Tibial artery (tissue), 4 donors: ENCODE measurements at regions not wholly inside any gene's neighbourhood (a gene's known extent, or its start where the extent isn't known, plus 50 kb on each side); places are given as distances from the start of the nearest gene placed in this dataset.
A peak's percentile ranks its signal among the peaks of the same experiment; 100 is the strongest.

Experiments
- DNase-seq, 2 donors: peaks; one replicate each; pipeline ENCODE4 v3.0.0-alpha.2; 2019
- H3K27ac ChIP-seq, 2 donors: fragments of 200-600 bp; sonication (generic) in 1 of 2; 1 replicate in 1 of 2; 2 replicates in 1 of 2; pipeline ENCODE4 v1.5.1; 2018 to 2019; ENCODE audit warnings: mild to moderate bottlenecking in 1 of 2
- H3K27me3 ChIP-seq, 2 donors: fragments of 200-600 bp; sonication (generic) in 1 of 2; one replicate each; pipeline versions ENCODE4 v1.5.1 to v1.6.0; 2016 to 2019
- H3K36me3 ChIP-seq, 3 donors: fragments of 200-600 bp; sonication (generic) in 2 of 3; one replicate each; pipeline ENCODE4 v1.5.1; 2016 to 2019; ENCODE audit warnings: mild to moderate bottlenecking in 2 of 3
- H3K4me1 ChIP-seq, 4 donors: fragments of 200-600 bp; sonication (generic) in 2 of 4; 1 replicate in 3 of 4; 2 replicates in 1 of 4; pipeline ENCODE4 v1.5.1; 2016 to 2019
- H3K4me3 ChIP-seq, 2 donors: fragments of 200-600 bp; sonication (generic) in 1 of 2; 1 replicate in 1 of 2; 2 replicates in 1 of 2; pipeline ENCODE4 v1.5.1; 2018 to 2019; ENCODE audit warnings: mild to moderate bottlenecking in 2 of 2
- H3K9me3 ChIP-seq, 3 donors: fragments of 200-600 bp; sonication (generic) in 1 of 3; one replicate each; pipeline ENCODE4 v1.5.1; 2016 to 2019
- CTCF ChIP-seq, 2 experiments: fragments of 200-600 bp in 1 of 2; fragments of 450-650 bp in 1 of 2; IDR thresholded peaks; one replicate each; pipeline ENCODE4 v1.5.1; 2017 to 2019; ENCODE audit warnings: antibody characterized with exemption in 2 of 2, mild to moderate bottlenecking in 1 of 2, moderate library complexity in 1 of 2
- intact Hi-C: fragments of 100-400 bp; cut with DNase I; formaldehyde crosslinking; loops from one replicate; pipeline ENCODE4 v1.15.0; 2023; ENCODE audit warnings: low total_unique reads

- H3K4me3 ChIP-seq: no peak overlapping the region
- H3K4me1 ChIP-seq: no peaks in the 10 kb centered on the region
- H3K27me3 ChIP-seq: peaks cover 0 to 39% of the 10 kb centered on the region in 2 donors
- H3K9me3 ChIP-seq: peaks cover 0 to 3% (median under 1%) of the 10 kb centered on the region in 3 donors
- intact Hi-C loops: no loop called here
- H3K27ac ChIP-seq: no peak overlapping the region
- TF ChIP-seq CTCF (IDR thresholded peaks at IDR 0.05): no peak
- H3K36me3 ChIP-seq: no peaks in the 10 kb centered on the region
- DNase-seq: peak in 1 of 2 donors; percentile 48
Observed at GRCh38 chr5:179437341-179438001, 92.2 kb upstream of the ADAMTS2 start.

- peak in 1 of 2 donors; percentile 59 for DNase-seq
- Histone ChIP-seq H3K4me1 (no peaks in the 10 kb centered on the region), H3K4me3 (no peak overlapping the region), H3K9me3 (peaks cover 0 to 6% (median 3%) of the 10 kb centered on the region in 3 donors), H3K36me3 (no peaks in the 10 kb centered on the region), H3K27me3 (peaks cover 0 to 39% of the 10 kb centered on the region in 2 donors), H3K27ac (no peak overlapping the region)
- intact Hi-C loops: no loop called here
- no peak for TF ChIP-seq CTCF (IDR thresholded peaks at IDR 0.05)
Observed at GRCh38 chr5:179436321-179437122, 91.3 kb upstream of the ADAMTS2 start.

DNA sequence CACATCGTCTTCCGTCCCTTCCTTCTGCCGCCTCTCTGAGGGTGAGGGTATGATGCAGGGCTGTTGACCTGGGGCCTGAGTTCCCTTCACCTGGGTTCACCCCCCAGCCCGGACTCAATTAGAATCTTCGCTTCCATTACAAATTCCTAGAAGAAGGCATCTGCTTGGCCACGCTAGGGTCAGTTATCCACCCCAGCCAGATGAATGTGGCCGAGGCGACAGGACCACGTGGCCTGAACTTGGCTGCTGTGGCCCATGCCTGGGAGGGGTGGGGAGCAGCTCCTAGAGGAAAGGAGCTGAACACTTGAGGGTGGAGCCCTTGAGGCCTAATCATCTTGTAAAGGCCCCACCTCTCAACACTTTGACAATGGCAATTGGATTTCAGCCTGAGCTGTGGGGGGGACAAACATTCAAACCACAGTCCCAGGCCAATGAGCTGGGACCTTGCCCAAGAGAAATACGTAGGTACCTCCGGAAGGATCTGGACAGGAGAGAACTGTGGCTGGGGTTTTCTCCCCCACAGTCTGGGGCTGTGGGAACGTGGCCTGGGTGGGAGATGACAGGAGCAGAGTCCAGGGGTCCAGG, 90.6 kb upstream of the ADAMTS2 start:
- H3K4me3 ChIP-seq: no peak overlapping the region
- no peaks in the 10 kb centered on the region for H3K36me3 ChIP-seq
- no peak for TF ChIP-seq CTCF (IDR thresholded peaks at IDR 0.05)
- H3K4me1 ChIP-seq: no peaks in the 10 kb centered on the region
- intact Hi-C loops: no loop called here
- peak in 1 of 2 donors; percentile 53 for DNase-seq
- peaks cover 0 to 39% of the 10 kb centered on the region in 2 donors for H3K27me3 ChIP-seq
- peaks cover 0 to 12% (median 3%) of the 10 kb centered on the region in 3 donors for H3K9me3 ChIP-seq
- H3K27ac ChIP-seq: no peak overlapping the region

DNA sequence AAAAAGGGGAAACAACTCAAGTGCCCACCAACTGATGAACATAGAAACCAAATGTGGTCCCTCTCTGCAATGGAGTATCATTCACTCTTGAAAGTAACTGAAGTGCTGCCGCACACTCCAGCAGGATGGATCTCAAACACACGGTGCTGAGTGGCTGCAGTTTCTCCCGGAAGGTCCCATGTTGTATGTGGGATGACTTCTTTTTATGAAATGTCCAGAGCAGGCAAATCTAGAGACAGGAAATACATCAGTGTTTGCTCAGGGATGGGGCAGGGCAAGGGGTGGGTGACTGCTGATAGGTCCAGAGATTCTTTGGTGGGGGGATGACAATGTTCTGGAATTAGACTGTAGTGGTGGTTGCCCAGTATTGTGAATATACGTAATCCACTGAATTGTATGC, 89.9 kb upstream of the ADAMTS2 start:
- intact Hi-C loops: no loop called here
- H3K27me3 ChIP-seq: peaks cover 0 to 33% of the 10 kb centered on the region in 2 donors
- no peak for TF ChIP-seq CTCF (IDR thresholded peaks at IDR 0.05)
- peaks cover 0 to 12% (median 3%) of the 10 kb centered on the region in 3 donors for H3K9me3 ChIP-seq
- no peak overlapping the region for H3K4me3 ChIP-seq
- no peaks in the 10 kb centered on the region for H3K36me3 ChIP-seq
- no peak overlapping the region for H3K27ac ChIP-seq
- no peaks in the 10 kb centered on the region for H3K4me1 ChIP-seq
- DNase-seq: no peak

- H3K4me1 ChIP-seq: no peaks in the 10 kb centered on the region
- peaks cover 0 to 12% of the 10 kb centered on the region in 2 donors for H3K27me3 ChIP-seq
- H3K27ac ChIP-seq: no peak overlapping the region
- DNase-seq: peak in 1 of 2 donors; percentile 37
- no peak overlapping the region for H3K4me3 ChIP-seq
- intact Hi-C loops: no loop called here
- no peak for TF ChIP-seq CTCF (IDR thresholded peaks at IDR 0.05)
- peaks cover 0 to 12% (median 3%) of the 10 kb centered on the region in 3 donors for H3K9me3 ChIP-seq
- H3K36me3 ChIP-seq: no peaks in the 10 kb centered on the region
Observed at GRCh38 chr5:179432547-179432946, 87.3 kb upstream of the ADAMTS2 start.
